GM10266 (cell line): ENCODE measurements at regions not wholly inside any gene's neighbourhood (a gene's known extent, or its start where the extent isn't known, plus 50 kb on each side); places are given as distances from the start of the nearest gene placed in this dataset.

Source experiments
- DNase-seq: peaks from one replicate; pipeline ENCODE4 v3.0.0; 2012; ENCODE audit errors: extremely low spot score
- CTCF ChIP-seq: IDR thresholded peaks from 2 replicates; pipeline ENCODE4 v1.5.1; 2012; ENCODE audit warnings: mild to moderate bottlenecking, low read depth; ENCODE audit not compliant: control insufficient read depth, insufficient read depth; ENCODE audit errors: missing control alignments

- no peak for TF ChIP-seq CTCF
- DNase-seq = no peak
Observed at GRCh38 chr5:135158982-135159381, 125.0 kb upstream of the PITX1 start.

- TF ChIP-seq CTCF = no peak
- DNase-seq = no peak
Observed at GRCh38 chr5:135158314-135158697, 124.3 kb upstream of the PITX1 start.

- DNase-seq = no peak
- TF ChIP-seq CTCF = no peak
Observed at GRCh38 chr5:135157421-135158313, 123.6 kb upstream of the PITX1 start.

DNA sequence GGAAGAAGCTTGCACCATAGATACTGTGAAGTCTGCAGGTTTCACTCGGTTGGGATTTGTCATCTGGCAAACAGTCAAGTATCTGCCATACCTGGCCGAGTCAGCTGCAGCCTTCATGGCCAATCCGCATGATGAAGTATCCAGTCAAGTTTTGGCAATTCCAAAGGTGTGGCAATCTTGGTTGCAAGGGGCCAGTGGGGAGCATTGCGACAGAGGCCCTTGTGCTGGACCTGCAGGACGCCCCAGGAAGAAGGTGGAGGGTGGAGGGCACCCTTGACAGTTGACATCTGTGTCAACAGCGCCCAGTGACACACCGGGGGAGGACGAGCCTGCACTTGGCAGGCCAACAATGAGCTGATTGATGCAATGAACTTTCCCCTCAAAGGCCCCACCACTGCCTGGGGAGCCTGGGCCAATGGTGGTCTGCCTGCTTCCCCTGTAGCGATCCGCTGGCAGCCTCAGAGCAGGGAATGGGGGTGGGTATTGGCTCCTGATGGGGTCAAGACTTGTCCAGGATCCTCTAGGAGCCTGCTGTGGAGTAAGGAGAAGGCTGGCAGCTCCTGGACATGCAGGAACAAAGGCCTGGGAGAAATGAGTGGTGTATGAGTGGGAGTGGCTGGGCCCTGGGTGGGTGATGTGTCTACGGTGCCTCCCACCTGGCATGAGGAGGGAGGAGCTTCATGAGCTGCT lies 122.8 kb upstream of the PITX1 start:
- DNase-seq = no peak
- TF ChIP-seq CTCF = no peak

DNA sequence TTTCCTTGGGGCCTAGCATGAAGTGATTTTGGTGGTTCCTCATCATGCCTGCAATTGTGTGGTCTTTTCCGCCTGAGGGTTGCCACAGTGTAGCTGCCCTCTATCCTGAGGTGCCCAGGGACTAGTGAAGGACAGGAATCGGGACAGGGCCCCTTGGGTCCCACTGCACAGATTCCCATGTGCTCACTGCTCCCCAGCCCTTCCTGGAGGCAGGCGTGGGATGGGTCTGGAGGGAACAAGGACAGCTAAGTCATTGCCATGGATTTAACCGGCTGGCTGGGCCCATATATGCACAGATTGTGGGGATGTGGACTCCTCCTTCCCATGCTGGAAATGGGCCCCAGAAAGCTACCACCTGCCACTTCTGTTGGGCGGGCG lies 122.3 kb upstream of the PITX1 start:
- peak; percentile 2 for TF ChIP-seq CTCF
- no peak for DNase-seq

DNA sequence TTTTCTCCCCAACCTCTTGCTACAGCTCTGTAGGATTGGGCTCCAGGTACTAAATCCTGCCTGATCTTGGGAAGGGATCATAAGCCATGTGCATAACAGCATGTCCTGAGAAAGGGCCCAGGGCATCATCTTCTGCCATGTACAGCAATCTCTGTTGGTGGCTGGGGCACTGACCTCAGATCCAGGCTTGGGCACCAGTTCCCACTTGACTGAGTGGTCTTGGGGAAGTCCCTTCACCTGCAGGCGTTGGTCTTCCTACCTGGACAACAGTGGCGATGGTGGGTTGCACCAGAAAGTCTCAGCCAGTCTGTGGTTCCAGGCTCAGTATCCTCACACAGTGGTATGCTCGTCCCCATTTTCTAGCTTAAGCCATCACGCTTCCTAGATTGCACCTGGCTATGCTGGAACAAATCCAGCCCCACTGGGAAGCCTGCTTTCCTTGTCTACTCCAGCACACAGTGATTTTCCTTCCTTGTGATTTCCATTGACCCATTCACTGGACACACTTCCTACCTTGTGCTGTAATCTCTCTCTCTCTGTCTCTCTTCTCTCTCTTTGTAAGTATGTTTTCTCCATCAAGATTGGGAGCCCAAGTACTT lies 121.7 kb upstream of the PITX1 start:
- no peak for DNase-seq

More for the DNA sequence above, 121.7 kb upstream of the PITX1 start:
- TF ChIP-seq CTCF = no peak
